ENCODE measurements at regions not wholly inside any gene's neighbourhood (a gene's known extent, or its start where the extent isn't known, plus 50 kb on each side); places are given as distances from the start of the nearest gene placed in this dataset.
"Not testable (repeated sequence)": the region's sequence is repeated elsewhere in the genome, so short reads cannot be mapped to it uniquely, and the experiment has no call there.

- H3K27me3 ChIP-seq (ENCODE audit: control insufficient read depth in 2 of 2, insufficient read depth in 2 of 2, low read length in 2 of 2), result no peaks in the 10 kb centered on the region
- no peak overlapping the region for H3K4me3 ChIP-seq
- no peak overlapping the region for H2AFZ ChIP-seq (ENCODE audit: low read depth, low read length)
- H4K20me1 ChIP-seq (replicated peaks; ENCODE audit: control insufficient read depth, insufficient read depth, low read length), result no peaks in the 10 kb centered on the region
- no peak for FAIRE-seq
- no peaks in the 10 kb centered on the region for H3K4me1 ChIP-seq (replicated peaks in 1 of 2; ENCODE audit: control insufficient read depth in 2 of 2, insufficient read depth in 2 of 2, low read length in 2 of 2)
- no peaks in the 10 kb centered on the region for H3K79me2 ChIP-seq (ENCODE audit: control insufficient read depth, insufficient read depth, low read length)
- H3K4me2 ChIP-seq (ENCODE audit: insufficient read depth, low read length), result no peak overlapping the region
- no peak for ATAC-seq
- intact Hi-C loops (cut with micrococcal nuclease) (no loop called here), in situ Hi-C loops (cut with MboI) (no loop called here)
- H3K9ac ChIP-seq (ENCODE audit: insufficient read depth in 1 of 2, low read depth in 2 of 2, low read length in 2 of 2), result no peak overlapping the region
- no peaks in the 10 kb centered on the region; the same call in 1 of the 2 replicates for H3K9me3 ChIP-seq (replicated peaks; ENCODE audit: control insufficient read depth, insufficient read depth, low read depth, low read length)
- no peak for TF ChIP-seq TOE1 (IDR thresholded peaks at IDR 0.05; ENCODE audit: borderline replicate concordance)
- no peak for TF ChIP-seq TOE1 (CRISPR knock-in tag; IDR thresholded peaks at IDR 0.05; ENCODE audit: borderline replicate concordance, low read depth)
- TF ChIP-seq XRCC4 (IDR thresholded peaks at IDR 0.05; ENCODE audit: extremely low read depth, insufficient read depth, insufficient read length), result no peak
- no peak for TF ChIP-seq NEUROD1 (IDR thresholded peaks at IDR 0.05; ENCODE audit: borderline replicate concordance, low read depth, low read length, partially characterized antibody)
- TF ChIP-seq RBM25 (IDR thresholded peaks at IDR 0.05; ENCODE audit: low read depth, low read length, severe bottlenecking), result no peak
- CTCF ChIA-PET (ENCODE audit: low intra/inter-chr PET ratio), result no interaction called here
- H3K9me1 ChIP-seq (ENCODE audit: control insufficient read depth, insufficient read depth, low read length), result no peaks in the 10 kb centered on the region
- 6% methylated on average over 3 of the region's 3 CpGs for WGBS (ENCODE audit: insufficient coverage, low coverage, missing lambda C conversion rate)
- BruUV-seq (replicated peaks), result no TSS peak
- DNase-seq (ENCODE audit: extremely low read depth in 1 of 4, low spot score in 3 of 4), result no peak
- POLR2A ChIA-PET, result no interaction called here
- H3K36me3 ChIP-seq (ENCODE audit: control insufficient read depth, insufficient read depth, low read length), result no peaks in the 10 kb centered on the region
- H3K27ac ChIP-seq (ENCODE audit: extremely low read depth, low read depth, low read length), result no peak overlapping the region
Measured at GRCh38 chr1:190942475-190942874, 464.8 kb upstream of the BRINP3 start.

DNA sequence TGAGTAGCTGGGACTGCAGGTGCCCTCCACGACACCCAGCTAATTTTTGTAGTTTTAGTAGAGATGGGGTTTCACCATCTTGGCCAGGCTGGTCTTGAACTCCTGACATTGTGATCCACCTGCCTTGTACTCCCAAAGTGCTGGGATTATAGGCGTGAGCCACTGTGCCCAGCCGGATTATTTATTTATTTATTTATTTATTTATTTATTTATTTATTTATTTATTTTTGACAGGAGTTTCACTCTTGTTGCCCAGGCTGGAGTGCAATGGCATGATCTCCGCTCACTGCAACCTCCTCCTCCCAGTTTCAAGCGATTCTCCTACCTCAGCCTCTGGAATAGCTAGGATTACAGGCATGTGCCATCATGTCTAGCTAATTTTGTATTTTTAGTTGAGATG is 466.1 kb upstream of the BRINP3 start:
- H3K9me1 ChIP-seq (ENCODE audit: control insufficient read depth, insufficient read depth, low read length); H3K9ac ChIP-seq (ENCODE audit: insufficient read depth in 1 of 2, low read depth in 2 of 2, low read length in 2 of 2); H3K79me2 ChIP-seq (ENCODE audit: control insufficient read depth, insufficient read depth, low read length); H3K4me3 ChIP-seq; BruUV-seq (replicated peaks); FAIRE-seq; H3K27me3 ChIP-seq (ENCODE audit: control insufficient read depth in 2 of 2, insufficient read depth in 2 of 2, low read length in 2 of 2); DNase-seq (ENCODE audit: extremely low read depth in 1 of 4, low spot score in 3 of 4); H3K27ac ChIP-seq (ENCODE audit: extremely low read depth, low read depth, low read length); H3K4me1 ChIP-seq (replicated peaks in 1 of 2; ENCODE audit: control insufficient read depth in 2 of 2, insufficient read depth in 2 of 2, low read length in 2 of 2); ATAC-seq; CTCF ChIA-PET (ENCODE audit: low intra/inter-chr PET ratio); H3K36me3 ChIP-seq (ENCODE audit: control insufficient read depth, insufficient read depth, low read length); H3K4me2 ChIP-seq (ENCODE audit: insufficient read depth, low read length); intact Hi-C loops (cut with micrococcal nuclease); H2AFZ ChIP-seq (ENCODE audit: low read depth, low read length); in situ Hi-C loops (cut with MboI); H4K20me1 ChIP-seq (replicated peaks; ENCODE audit: control insufficient read depth, insufficient read depth, low read length); POLR2A ChIA-PET; H3K9me3 ChIP-seq (replicated peaks; ENCODE audit: control insufficient read depth, insufficient read depth, low read depth, low read length): not testable (repeated sequence)
- 5% methylated on average over 5 of the region's 5 CpGs for WGBS (ENCODE audit: insufficient coverage, low coverage, missing lambda C conversion rate)
